ENCODE measurements at regions not wholly inside any gene's neighbourhood (a gene's known extent, or its start where the extent isn't known, plus 50 kb on each side); places are given as distances from the start of the nearest gene placed in this dataset.

- no CpG with 5 or more reads among the region's 1 CpG for WGBS (ENCODE audit: extremely low coverage, insufficient read length, low lambda C conversion rate)
- Histone ChIP-seq H3K56ac (ENCODE audit: insufficient read length, low read depth, low read length) (no peak overlapping the region), H3K27ac (ENCODE audit: insufficient read length, low read depth, low read length) (no peak overlapping the region), H3K23ac (ENCODE audit: insufficient read length, low read depth, low read length) (no peak overlapping the region), H3K23me2 (ENCODE audit: insufficient read length, low read depth, low read length, poor library complexity, severe bottlenecking) (no peaks in the 10 kb centered on the region), H2BK5ac (ENCODE audit: insufficient read length, low read length) (no peak overlapping the region), H2AFZ (ENCODE audit: low read length) (no peak overlapping the region), H3K79me2 (ENCODE audit: insufficient read depth, low read length) (no peaks in the 10 kb centered on the region), H3K79me1 (ENCODE audit: insufficient read depth, low read depth, low read length, poor library complexity, severe bottlenecking) (no peaks in the 10 kb centered on the region), H3K4me2 (ENCODE audit: insufficient read depth, insufficient read length, low read length) (no peak overlapping the region), H4K91ac (ENCODE audit: insufficient read length, low read depth, low read length) (no peak overlapping the region), H3K4ac (ENCODE audit: low read depth, low read length) (no peak overlapping the region), H3K14ac (ENCODE audit: insufficient read depth, low read length) (no peak overlapping the region), H2BK120ac (ENCODE audit: low read depth, low read length, poor library complexity, severe bottlenecking) (no peak overlapping the region), H2AK5ac (ENCODE audit: insufficient read length, low read length) (no peak overlapping the region), H4K8ac (replicated peaks; ENCODE audit: insufficient read length, low read depth, low read length) (no peak overlapping the region), H3T11ph (ENCODE audit: low read length) (no peak overlapping the region), H2BK15ac (ENCODE audit: low read depth, low read length) (no peak overlapping the region), H4K20me1 (ENCODE audit: control insufficient read depth, insufficient read depth, insufficient read length) (no peaks in the 10 kb centered on the region), H2BK20ac (ENCODE audit: low read depth, low read length, poor library complexity, severe bottlenecking) (no peak overlapping the region), H3K9me3 (ENCODE audit: control insufficient read depth, low read depth, low read length) (peaks cover 9% of the 10 kb centered on the region), H4K5ac (ENCODE audit: insufficient read length, low read depth, low read length) (no peak overlapping the region), H3K4me1 (ENCODE audit: insufficient read depth, low read length) (no peaks in the 10 kb centered on the region; the same call in 1 of the 2 replicates), H3K18ac (ENCODE audit: insufficient read length, low read depth, low read length) (no peak overlapping the region), H3K9ac (ENCODE audit: extremely low read depth, insufficient read length, low read length) (no peak overlapping the region), H3K27me3 (ENCODE audit: insufficient read depth, low read length) (no peaks in the 10 kb centered on the region), H2BK12ac (ENCODE audit: insufficient read length, low read depth, low read length) (no peak overlapping the region)
- Mint-ChIP-seq H3K4me1 (peaks cover 17 to 24% of the 10 kb centered on the region in 2 experiments), H3K9me3 (peaks cover 27 to 48% of the 10 kb centered on the region in 2 experiments), H3K27ac (no peak overlapping the region), H3K36me3 (ENCODE audit: insufficient read depth in 1 of 3, low read depth in 3 of 3) (peaks cover 26 to 52% (median 33%) of the 10 kb centered on the region in 3 experiments), H3K4me3 (no peak overlapping the region), H3K27me3 (ENCODE audit: low read depth) (no peaks in the 10 kb centered on the region)
- no peak for DNase-seq
- TF ChIP-seq, protein P1, sequence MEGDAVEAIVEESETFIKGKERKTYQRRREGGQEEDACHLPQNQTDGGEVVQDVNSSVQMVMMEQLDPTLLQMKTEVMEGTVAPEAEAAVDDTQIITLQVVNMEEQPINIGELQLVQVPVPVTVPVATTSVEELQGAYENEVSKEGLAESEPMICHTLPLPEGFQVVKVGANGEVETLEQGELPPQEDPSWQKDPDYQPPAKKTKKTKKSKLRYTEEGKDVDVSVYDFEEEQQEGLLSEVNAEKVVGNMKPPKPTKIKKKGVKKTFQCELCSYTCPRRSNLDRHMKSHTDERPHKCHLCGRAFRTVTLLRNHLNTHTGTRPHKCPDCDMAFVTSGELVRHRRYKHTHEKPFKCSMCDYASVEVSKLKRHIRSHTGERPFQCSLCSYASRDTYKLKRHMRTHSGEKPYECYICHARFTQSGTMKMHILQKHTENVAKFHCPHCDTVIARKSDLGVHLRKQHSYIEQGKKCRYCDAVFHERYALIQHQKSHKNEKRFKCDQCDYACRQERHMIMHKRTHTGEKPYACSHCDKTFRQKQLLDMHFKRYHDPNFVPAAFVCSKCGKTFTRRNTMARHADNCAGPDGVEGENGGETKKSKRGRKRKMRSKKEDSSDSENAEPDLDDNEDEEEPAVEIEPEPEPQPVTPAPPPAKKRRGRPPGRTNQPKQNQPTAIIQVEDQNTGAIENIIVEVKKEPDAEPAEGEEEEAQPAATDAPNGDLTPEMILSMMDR (conservative IDR thresholded peaks at IDR 0.05): no peak
Observed at GRCh38 chr4:71855944-71856343, 72.1 kb upstream of the GC start.
